Astrocyte (in vitro differentiated cells and primary cell): ENCODE measurements at regions not wholly inside any gene's neighbourhood (a gene's known extent, or its start where the extent isn't known, plus 50 kb on each side); places are given as distances from the start of the nearest gene placed in this dataset.

Source experiments
- DNase-seq: peaks from one replicate; pipeline ENCODE4 v3.0.0-alpha.2; 2010; ENCODE audit warnings: low read depth
- FAIRE-seq: peaks from 2 replicates; lab custom pipeline; 2011; peaks lifted over from hg19 to GRCh38; lab: Jason Lieb, UNC
- H2AFZ ChIP-seq: 2 replicates; pipeline ENCODE4 v1.6.0; 2012; ENCODE audit warnings: low read depth, low read length, inconsistent platforms
- H3K27ac ChIP-seq: 2 replicates; pipeline ENCODE4 v1.5.1; 2011; ENCODE audit warnings: low read depth, low read length, inconsistent platforms
- H3K27me3 ChIP-seq: 2 replicates; pipeline ENCODE4 v1.6.0; 2011; ENCODE audit warnings: low read length, inconsistent platforms; ENCODE audit not compliant: insufficient read depth
- H3K36me3 ChIP-seq: 2 replicates; pipeline ENCODE4 v1.5.1; 2011; ENCODE audit warnings: low read length, inconsistent platforms; ENCODE audit not compliant: insufficient read depth
- H3K4me1 ChIP-seq: 2 replicates; pipeline ENCODE4 v1.5.1; 2011; ENCODE audit warnings: low read length, inconsistent platforms; ENCODE audit not compliant: insufficient read depth
- H3K4me2 ChIP-seq: 2 replicates; pipeline ENCODE4 v1.6.0; 2012; ENCODE audit warnings: low read length, inconsistent platforms
- H3K4me3 ChIP-seq: 2 replicates; pipeline ENCODE4 v1.5.1; 2011; ENCODE audit warnings: low read depth, mild to moderate bottlenecking, low read length, inconsistent platforms; ENCODE audit not compliant: insufficient read depth
- H3K79me2 ChIP-seq: 2 replicates; pipeline ENCODE4 v1.6.0; 2012; ENCODE audit warnings: mild to moderate bottlenecking, low read length, inconsistent platforms; ENCODE audit not compliant: insufficient read depth
- H3K9ac ChIP-seq: 2 replicates; pipeline ENCODE4 v1.6.0; 2012; ENCODE audit warnings: mild to moderate bottlenecking, low read length, inconsistent platforms
- H3K9me3 ChIP-seq: 2 replicates; pipeline ENCODE4 v1.5.1; 2012; ENCODE audit warnings: low read depth, mild to moderate bottlenecking, low read length, inconsistent platforms; ENCODE audit not compliant: insufficient read depth
- H4K20me1 ChIP-seq: 2 replicates; pipeline ENCODE4 v1.6.0; 2012; ENCODE audit warnings: low read length, inconsistent platforms; ENCODE audit not compliant: insufficient read depth
- H3K27ac Mint-ChIP-seq: one replicate; pipeline ENCODE4 v1.8.0; 2021; ENCODE audit warnings: mild to moderate bottlenecking, mixed read lengths; ENCODE audit not compliant: unreplicated experiment
- H3K27me3 Mint-ChIP-seq: one replicate; pipeline ENCODE4 v1.8.0; 2021; ENCODE audit warnings: low read depth, mixed read lengths; ENCODE audit not compliant: unreplicated experiment
- H3K36me3 Mint-ChIP-seq: one replicate; pipeline ENCODE4 v1.8.0; 2021; ENCODE audit warnings: low read depth, mixed read lengths; ENCODE audit not compliant: unreplicated experiment
- H3K4me1 Mint-ChIP-seq: one replicate; pipeline ENCODE4 v1.8.0; 2021; ENCODE audit warnings: low read depth, mixed read lengths; ENCODE audit not compliant: unreplicated experiment
- H3K4me3 Mint-ChIP-seq: one replicate; pipeline ENCODE4 v1.8.0; 2021; ENCODE audit warnings: mild to moderate bottlenecking, moderate library complexity, mixed read lengths; ENCODE audit not compliant: unreplicated experiment
- H3K9me3 Mint-ChIP-seq: one replicate; pipeline ENCODE4 v1.8.0; 2021; ENCODE audit warnings: mild to moderate bottlenecking, mixed read lengths; ENCODE audit not compliant: unreplicated experiment
- EZH2 ChIP-seq: IDR thresholded peaks from 2 replicates; pipeline ENCODE4 v1.6.1; 2012; ENCODE audit warnings: mild to moderate bottlenecking, low read length, inconsistent platforms; ENCODE audit not compliant: insufficient read depth
- TF ChIP-seq, protein P1 (sequence below): IDR thresholded peaks from 2 replicates; pipeline ENCODE4 v1.5.1; 2011; ENCODE audit warnings: low read depth, mild to moderate bottlenecking, inconsistent platforms, low read length, moderate library complexity; ENCODE audit not compliant: insufficient read depth

GRCh38 chr5:124052201-124052600, 540.2 kb downstream of the CSNK1G3 start:
- no peak for FAIRE-seq
- Histone ChIP-seq H3K79me2 (no peaks in the 10 kb centered on the region), H4K20me1 (no peaks in the 10 kb centered on the region), H3K4me3 (no peak overlapping the region), H3K4me1 (no peaks in the 10 kb centered on the region), H3K4me2 (no peak overlapping the region), H3K9me3 (no peaks in the 10 kb centered on the region), H3K9ac (no peak overlapping the region), H3K27me3 (no peaks in the 10 kb centered on the region), H3K27ac (no peak overlapping the region), H3K36me3 (no peaks in the 10 kb centered on the region), H2AFZ (no peak overlapping the region)
- H3K27ac Mint-ChIP-seq = no peak overlapping the region
- H3K36me3 Mint-ChIP-seq = no peaks in the 10 kb centered on the region
- H3K9me3 Mint-ChIP-seq = no peaks in the 10 kb centered on the region
- TF ChIP-seq EZH2 = no peak
- TF ChIP-seq, protein P1, sequence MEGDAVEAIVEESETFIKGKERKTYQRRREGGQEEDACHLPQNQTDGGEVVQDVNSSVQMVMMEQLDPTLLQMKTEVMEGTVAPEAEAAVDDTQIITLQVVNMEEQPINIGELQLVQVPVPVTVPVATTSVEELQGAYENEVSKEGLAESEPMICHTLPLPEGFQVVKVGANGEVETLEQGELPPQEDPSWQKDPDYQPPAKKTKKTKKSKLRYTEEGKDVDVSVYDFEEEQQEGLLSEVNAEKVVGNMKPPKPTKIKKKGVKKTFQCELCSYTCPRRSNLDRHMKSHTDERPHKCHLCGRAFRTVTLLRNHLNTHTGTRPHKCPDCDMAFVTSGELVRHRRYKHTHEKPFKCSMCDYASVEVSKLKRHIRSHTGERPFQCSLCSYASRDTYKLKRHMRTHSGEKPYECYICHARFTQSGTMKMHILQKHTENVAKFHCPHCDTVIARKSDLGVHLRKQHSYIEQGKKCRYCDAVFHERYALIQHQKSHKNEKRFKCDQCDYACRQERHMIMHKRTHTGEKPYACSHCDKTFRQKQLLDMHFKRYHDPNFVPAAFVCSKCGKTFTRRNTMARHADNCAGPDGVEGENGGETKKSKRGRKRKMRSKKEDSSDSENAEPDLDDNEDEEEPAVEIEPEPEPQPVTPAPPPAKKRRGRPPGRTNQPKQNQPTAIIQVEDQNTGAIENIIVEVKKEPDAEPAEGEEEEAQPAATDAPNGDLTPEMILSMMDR = no peak
- H3K4me1 Mint-ChIP-seq = no peaks in the 10 kb centered on the region
- DNase-seq = no peak
- no peak overlapping the region for H3K4me3 Mint-ChIP-seq
- no peaks in the 10 kb centered on the region for H3K27me3 Mint-ChIP-seq

DNA sequence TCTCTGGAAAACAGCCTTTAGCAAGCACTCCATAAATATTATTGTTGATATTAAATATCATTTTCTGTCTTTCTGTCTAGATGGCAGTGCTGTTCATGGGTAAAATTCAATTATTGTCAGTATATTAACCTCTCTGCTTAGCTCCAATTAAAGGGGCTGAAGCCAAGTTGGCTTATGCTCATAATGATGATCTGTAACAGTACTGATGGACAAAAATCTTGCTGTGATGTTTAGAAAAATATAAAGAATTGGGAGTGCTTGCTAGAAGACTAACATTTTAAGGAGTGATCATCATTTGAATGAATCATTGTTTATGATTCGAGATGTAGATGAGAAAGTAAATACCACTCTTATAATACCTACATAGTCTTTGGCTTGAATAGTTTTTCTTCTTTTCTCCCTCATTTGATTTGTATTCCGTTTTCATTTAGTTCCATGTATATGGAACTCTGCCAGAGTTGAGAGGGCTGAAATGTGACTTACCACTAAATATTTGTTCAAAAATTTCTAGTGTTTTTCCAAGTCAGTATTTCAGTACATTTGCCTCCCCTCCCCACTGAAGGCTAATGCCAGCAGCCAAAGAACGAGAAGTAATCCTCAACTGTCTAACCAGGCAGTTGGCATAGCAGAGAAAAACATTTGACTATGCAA, 538.3 kb downstream of the CSNK1G3 start:
- Histone ChIP-seq H3K9ac (no peak overlapping the region), H3K4me2 (no peak overlapping the region), H3K9me3 (no peaks in the 10 kb centered on the region), H3K4me1 (no peaks in the 10 kb centered on the region), H2AFZ (no peak overlapping the region), H3K79me2 (no peaks in the 10 kb centered on the region), H3K36me3 (no peaks in the 10 kb centered on the region), H3K4me3 (no peak overlapping the region), H3K27me3 (no peaks in the 10 kb centered on the region), H3K27ac (no peak overlapping the region), H4K20me1 (no peaks in the 10 kb centered on the region)
- H3K4me1 Mint-ChIP-seq = peaks cover 3% of the 10 kb centered on the region
- no peak for DNase-seq
- FAIRE-seq = no peak
- H3K27ac Mint-ChIP-seq = no peak overlapping the region
- no peak overlapping the region for H3K4me3 Mint-ChIP-seq
- no peaks in the 10 kb centered on the region for H3K27me3 Mint-ChIP-seq
- no peaks in the 10 kb centered on the region for H3K9me3 Mint-ChIP-seq
- no peaks in the 10 kb centered on the region for H3K36me3 Mint-ChIP-seq
- no peak for TF ChIP-seq EZH2
- TF ChIP-seq, protein P1 = no peak

DNA sequence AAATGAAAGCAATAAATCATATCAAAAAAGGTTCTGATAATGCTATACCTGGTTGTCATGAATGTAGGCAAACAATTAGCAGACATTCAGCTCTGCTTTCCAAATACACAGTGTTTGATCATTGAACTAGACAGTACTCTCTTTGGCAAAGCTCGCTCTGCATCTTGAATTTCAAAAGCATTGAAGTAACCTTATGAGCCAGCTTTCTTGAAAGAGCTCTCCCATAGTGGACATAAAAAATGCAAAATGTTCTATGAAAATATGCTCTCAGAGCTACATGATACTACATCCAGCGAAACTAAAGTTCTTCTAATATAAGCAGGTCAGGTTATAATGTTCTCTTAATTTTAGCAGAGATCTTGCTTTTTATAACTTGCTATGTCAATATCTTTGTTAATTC, 533.4 kb downstream of the CSNK1G3 start:
- H3K9ac ChIP-seq = no peak overlapping the region
- H3K27ac ChIP-seq = no peak overlapping the region
- H3K4me3 ChIP-seq = no peak overlapping the region
- H3K4me2 ChIP-seq = no peak overlapping the region
- H3K27me3 ChIP-seq = no peaks in the 10 kb centered on the region
- no peaks in the 10 kb centered on the region for H3K36me3 ChIP-seq
- H3K9me3 ChIP-seq = no peaks in the 10 kb centered on the region
- TF ChIP-seq EZH2 = no peak
- TF ChIP-seq, protein P1 = no peak
- H3K27ac Mint-ChIP-seq = no peak overlapping the region
- FAIRE-seq (no peak), DNase-seq (no peak)
- no peaks in the 10 kb centered on the region for H3K36me3 Mint-ChIP-seq
- no peaks in the 10 kb centered on the region for H3K79me2 ChIP-seq
- no peaks in the 10 kb centered on the region for H4K20me1 ChIP-seq
- peaks cover 3% of the 10 kb centered on the region for H3K4me1 Mint-ChIP-seq
- peaks cover 4% of the 10 kb centered on the region for H3K4me1 ChIP-seq
- H3K9me3 Mint-ChIP-seq = no peaks in the 10 kb centered on the region
- no peaks in the 10 kb centered on the region for H3K27me3 Mint-ChIP-seq
- H3K4me3 Mint-ChIP-seq = no peak overlapping the region
- H2AFZ ChIP-seq = no peak overlapping the region
